SU-DHL-6 (cell line): ENCODE measurements at regions not wholly inside any gene's neighbourhood (a gene's known extent, or its start where the extent isn't known, plus 50 kb on each side); places are given as distances from the start of the nearest gene placed in this dataset.

Experiments
- EZH2phosphoT487 ChIP-seq: fragments of 200-600 bp; sonication (generic), shearing (Covaris generic); conservative IDR thresholded peaks from 2 replicates; pipeline ENCODE4 v1.6.1; 2018; ENCODE audit warnings: mild to moderate bottlenecking, antibody characterized with exemption, low read length, moderate library complexity, mixed read lengths
- TF ChIP-seq, protein P1 (sequence below): fragments of 200-600 bp; sonication (generic); IDR thresholded peaks from one replicate; pipeline ENCODE4 v1.5.1; 2017; ENCODE audit warnings: antibody characterized with exemption, mild to moderate bottlenecking, low read length, moderate library complexity; ENCODE audit not compliant: insufficient read depth, poor library complexity, severe bottlenecking

DNA sequence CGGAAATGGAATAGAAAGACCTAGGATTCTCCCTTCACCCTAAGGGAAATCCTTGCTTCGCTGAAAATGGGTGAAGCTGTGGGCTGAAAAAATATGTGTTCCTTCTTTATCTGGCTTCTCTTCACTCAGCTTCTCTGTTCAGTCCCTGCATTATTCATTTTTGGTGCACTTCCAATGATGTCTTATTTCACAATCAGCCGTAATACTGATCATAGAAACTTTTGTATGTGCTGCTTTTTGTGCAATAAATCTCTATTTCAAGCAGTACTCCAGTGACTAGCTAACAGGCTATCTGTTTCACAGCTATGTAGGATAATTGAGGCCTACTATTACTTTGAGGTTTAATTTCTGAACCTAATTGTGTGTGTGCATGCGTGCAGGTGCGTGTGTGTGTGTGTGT is 144.6 kb downstream of the FOXL1 start:
- TF ChIP-seq, protein P1, sequence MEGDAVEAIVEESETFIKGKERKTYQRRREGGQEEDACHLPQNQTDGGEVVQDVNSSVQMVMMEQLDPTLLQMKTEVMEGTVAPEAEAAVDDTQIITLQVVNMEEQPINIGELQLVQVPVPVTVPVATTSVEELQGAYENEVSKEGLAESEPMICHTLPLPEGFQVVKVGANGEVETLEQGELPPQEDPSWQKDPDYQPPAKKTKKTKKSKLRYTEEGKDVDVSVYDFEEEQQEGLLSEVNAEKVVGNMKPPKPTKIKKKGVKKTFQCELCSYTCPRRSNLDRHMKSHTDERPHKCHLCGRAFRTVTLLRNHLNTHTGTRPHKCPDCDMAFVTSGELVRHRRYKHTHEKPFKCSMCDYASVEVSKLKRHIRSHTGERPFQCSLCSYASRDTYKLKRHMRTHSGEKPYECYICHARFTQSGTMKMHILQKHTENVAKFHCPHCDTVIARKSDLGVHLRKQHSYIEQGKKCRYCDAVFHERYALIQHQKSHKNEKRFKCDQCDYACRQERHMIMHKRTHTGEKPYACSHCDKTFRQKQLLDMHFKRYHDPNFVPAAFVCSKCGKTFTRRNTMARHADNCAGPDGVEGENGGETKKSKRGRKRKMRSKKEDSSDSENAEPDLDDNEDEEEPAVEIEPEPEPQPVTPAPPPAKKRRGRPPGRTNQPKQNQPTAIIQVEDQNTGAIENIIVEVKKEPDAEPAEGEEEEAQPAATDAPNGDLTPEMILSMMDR = no peak
- TF ChIP-seq EZH2phosphoT487 = no peak
